A673 (cell line): ENCODE measurements at regions not wholly inside any gene's neighbourhood (a gene's known extent, or its start where the extent isn't known, plus 50 kb on each side); places are given as distances from the start of the nearest gene placed in this dataset.

Experiments used
- BruUV-seq: library from RNA; stranded (reverse); fragments of 400-500 nt; replicated peaks from 2 replicates; lab custom pipeline; 2021; lab: Mats Ljungman, UMichigan
- CTCF ChIA-PET: fragments of 300-600 bp; sonication (Branson Sonifier 250); formaldehyde crosslinking; loops from one replicate; lab custom pipeline; 2022; ENCODE audit warnings: antibody characterized with exemption; lab: Charles Lee
- POLR2A ChIA-PET: fragments of 300-600 bp; sonication (Branson Sonifier 250); formaldehyde crosslinking; loops from one replicate; lab custom pipeline; 2022; ENCODE audit warnings: antibody characterized with exemption; ENCODE audit not compliant: low non-redundant PET; lab: Charles Lee
- DNase-seq: peaks from one replicate; pipeline ENCODE4 v3.0.0-alpha.2; 2015; ENCODE audit warnings: low spot score
- H3K27ac ChIP-seq: fragments of 200-600 bp; sonication (generic); 2 replicates; pipeline ENCODE4 v1.5.1; 2016; ENCODE audit warnings: mixed run types, low read depth, mild to moderate bottlenecking, mixed read lengths, antibody characterized with exemption, low read length; ENCODE audit not compliant: poor library complexity, severe bottlenecking
- H3K27me3 ChIP-seq: fragments of 200-600 bp; sonication (generic); replicated peaks from 2 replicates; pipeline ENCODE4 v1.6.1; 2017; ENCODE audit warnings: mixed run types, low read depth, mild to moderate bottlenecking, mixed read lengths, antibody characterized with exemption, low read length; ENCODE audit not compliant: insufficient read depth, poor library complexity
- H3K36me3 ChIP-seq: fragments of 200-600 bp; sonication (generic); 2 replicates; pipeline ENCODE4 v1.6.1; 2016; ENCODE audit warnings: mixed run types, mild to moderate bottlenecking, mixed read lengths, antibody characterized with exemption, low read length; ENCODE audit not compliant: insufficient read depth, poor library complexity, severe bottlenecking
- H3K4me1 ChIP-seq: fragments of 200-600 bp; sonication (generic); 2 replicates; pipeline ENCODE4 v1.6.1; 2017; ENCODE audit warnings: mixed run types, mild to moderate bottlenecking, mixed read lengths, antibody characterized with exemption, low read length; ENCODE audit not compliant: insufficient read depth, poor library complexity, severe bottlenecking
- H3K4me3 ChIP-seq: fragments of 200-600 bp; sonication (generic); 2 replicates; pipeline ENCODE4 v1.5.1; 2016; ENCODE audit warnings: low read depth, mixed run types, mild to moderate bottlenecking, mixed read lengths, low read length; ENCODE audit not compliant: poor library complexity, severe bottlenecking
- H3K9me3 ChIP-seq: fragments of 200-600 bp; sonication (generic); 2 replicates; pipeline ENCODE4 v1.6.1; 2016; ENCODE audit warnings: mixed run types, low read depth, mild to moderate bottlenecking, mixed read lengths, antibody characterized with exemption, low read length; ENCODE audit not compliant: poor library complexity, severe bottlenecking
- CTCF ChIP-seq: fragments of 300-800, 200-600 bp; sonication (generic); conservative IDR thresholded peaks from 2 replicates; pipeline ENCODE4 v1.5.1; 2017; ENCODE audit warnings: low read depth, mild to moderate bottlenecking, antibody characterized with exemption, low read length, moderate library complexity, mixed read lengths
- EZH2 ChIP-seq: fragments of 200-600 bp; sonication (generic); IDR thresholded peaks from 2 replicates; pipeline ENCODE4 v1.6.1; 2017; ENCODE audit warnings: borderline replicate concordance, low read depth, mild to moderate bottlenecking, mixed read lengths, antibody characterized with exemption, low read length; ENCODE audit not compliant: poor library complexity, severe bottlenecking
- intact Hi-C: fragments of 100-400 bp; cut with micrococcal nuclease; formaldehyde crosslinking; loops from one replicate; pipeline ENCODE4 v1.10.0; 2022; ENCODE audit not compliant: unreplicated experiment

GRCh38 chr3:13234666-13235065 lies 161.4 kb upstream of the IQSEC1 start:
- no TSS peak for BruUV-seq
- no peak overlapping the region for H3K4me3 ChIP-seq
- no peaks in the 10 kb centered on the region for H3K9me3 ChIP-seq
- H3K27ac ChIP-seq, result no peak overlapping the region
- H3K4me1 ChIP-seq, result peaks cover 19% of the 10 kb centered on the region
- H3K27me3 ChIP-seq, result no peaks in the 10 kb centered on the region
- intact Hi-C loops, result no loop called here
- no peaks in the 10 kb centered on the region for H3K36me3 ChIP-seq
- no peak for DNase-seq
- POLR2A ChIA-PET, result no interaction called here
- CTCF ChIA-PET, result no interaction called here
- TF ChIP-seq EZH2 (no peak), CTCF (no peak)

- H3K27me3 ChIP-seq, result no peaks in the 10 kb centered on the region
- CTCF ChIA-PET, result no interaction called here
- H3K4me1 ChIP-seq, result peaks cover 19% of the 10 kb centered on the region
- H3K36me3 ChIP-seq, result no peaks in the 10 kb centered on the region
- peak; percentile 23 for DNase-seq
- no peaks in the 10 kb centered on the region for H3K9me3 ChIP-seq
- no peak overlapping the region for H3K4me3 ChIP-seq
- BruUV-seq, result no TSS peak
- no peak overlapping the region for H3K27ac ChIP-seq
- POLR2A ChIA-PET, result no interaction called here
- no peak for TF ChIP-seq CTCF
- intact Hi-C loops, result no loop called here
Observed at GRCh38 chr3:13233487-13234485, 160.6 kb upstream of the IQSEC1 start.

GRCh38 chr3:13231781-13232666 lies 158.8 kb upstream of the IQSEC1 start:
- intact Hi-C loops, result no loop called here
- POLR2A ChIA-PET, result no interaction called here
- no peak for TF ChIP-seq CTCF
- no peak for TF ChIP-seq EZH2
- CTCF ChIA-PET, result no interaction called here
- H3K9me3 ChIP-seq, result no peaks in the 10 kb centered on the region
- H3K4me3 ChIP-seq, result no peak overlapping the region
- H3K4me1 ChIP-seq, result peaks cover 19% of the 10 kb centered on the region
- no peaks in the 10 kb centered on the region for H3K27me3 ChIP-seq
- no peaks in the 10 kb centered on the region for H3K36me3 ChIP-seq
- no TSS peak for BruUV-seq
- no peak overlapping the region for H3K27ac ChIP-seq
- DNase-seq, result no peak
